HG02981 (cell line): ENCODE measurements at regions not wholly inside any gene's neighbourhood (a gene's known extent, or its start where the extent isn't known, plus 50 kb on each side); places are given as distances from the start of the nearest gene placed in this dataset.

Experiments used
- ATAC-seq: cut with Tn5 transposase; IDR thresholded peaks from one replicate; pipeline ENCODE4 v1.9.1; 2021; ENCODE audit warnings: mild to moderate bottlenecking, moderate library complexity; ENCODE audit not compliant: unreplicated experiment

DNA sequence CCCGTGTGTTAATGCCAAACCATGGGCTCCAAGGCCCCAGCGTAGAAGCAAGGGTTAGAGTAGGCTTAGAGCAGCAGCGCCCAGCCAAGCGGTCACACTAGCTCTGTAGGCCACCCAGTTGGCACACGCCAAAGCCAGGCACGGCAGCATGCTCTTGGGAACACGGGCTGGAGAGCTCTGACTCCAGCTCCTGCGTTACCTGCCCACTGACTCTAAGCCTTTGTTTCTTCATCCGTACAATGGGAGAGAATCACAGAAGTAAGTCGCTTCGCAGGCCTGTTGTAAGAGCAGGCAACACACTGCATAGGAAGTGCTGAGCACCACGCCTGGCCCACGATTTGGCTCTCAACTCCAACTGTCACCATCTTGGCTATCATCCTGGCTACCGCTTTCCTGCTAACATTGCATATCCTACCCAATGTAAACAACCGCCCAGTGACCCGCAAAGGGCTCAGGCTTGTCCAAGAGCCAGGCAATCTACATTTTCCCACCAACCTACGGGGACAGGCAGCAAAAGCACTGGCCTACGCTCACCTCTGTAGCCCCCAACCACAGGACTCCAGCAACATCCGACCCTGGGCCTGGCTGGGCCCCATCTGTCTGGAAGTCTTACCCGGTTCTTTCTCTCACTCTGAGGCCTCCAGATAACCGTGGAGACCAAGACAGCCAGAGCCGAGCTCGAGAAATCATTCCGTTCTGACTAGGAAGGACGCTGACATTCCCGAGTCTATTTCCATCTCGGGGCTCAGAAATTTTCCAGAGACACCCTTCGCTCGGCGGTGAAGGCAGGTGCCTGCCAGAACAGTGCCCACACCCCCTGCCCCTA, 91.5 kb upstream of the ZNF507 start:
- ATAC-seq, result no peak

DNA sequence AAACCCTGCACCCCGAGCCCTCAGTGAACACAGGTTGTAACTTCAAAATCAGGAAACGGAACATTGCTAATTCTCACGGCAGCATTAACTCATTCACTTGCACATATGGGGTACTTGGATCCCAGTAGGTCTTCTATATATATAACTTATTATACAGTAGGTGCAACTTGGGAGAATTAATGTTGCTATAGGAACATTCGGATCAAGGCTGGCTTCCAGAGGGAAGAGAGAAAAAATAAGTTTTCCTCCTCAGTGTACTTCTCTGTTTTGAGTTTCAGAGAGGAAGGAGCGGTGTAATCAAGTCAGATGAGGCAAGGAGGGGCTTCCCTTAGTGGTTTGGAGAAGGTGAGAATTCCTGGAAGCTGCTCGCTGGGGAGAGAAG, 90.9 kb upstream of the ZNF507 start:
- ATAC-seq, result no peak

DNA sequence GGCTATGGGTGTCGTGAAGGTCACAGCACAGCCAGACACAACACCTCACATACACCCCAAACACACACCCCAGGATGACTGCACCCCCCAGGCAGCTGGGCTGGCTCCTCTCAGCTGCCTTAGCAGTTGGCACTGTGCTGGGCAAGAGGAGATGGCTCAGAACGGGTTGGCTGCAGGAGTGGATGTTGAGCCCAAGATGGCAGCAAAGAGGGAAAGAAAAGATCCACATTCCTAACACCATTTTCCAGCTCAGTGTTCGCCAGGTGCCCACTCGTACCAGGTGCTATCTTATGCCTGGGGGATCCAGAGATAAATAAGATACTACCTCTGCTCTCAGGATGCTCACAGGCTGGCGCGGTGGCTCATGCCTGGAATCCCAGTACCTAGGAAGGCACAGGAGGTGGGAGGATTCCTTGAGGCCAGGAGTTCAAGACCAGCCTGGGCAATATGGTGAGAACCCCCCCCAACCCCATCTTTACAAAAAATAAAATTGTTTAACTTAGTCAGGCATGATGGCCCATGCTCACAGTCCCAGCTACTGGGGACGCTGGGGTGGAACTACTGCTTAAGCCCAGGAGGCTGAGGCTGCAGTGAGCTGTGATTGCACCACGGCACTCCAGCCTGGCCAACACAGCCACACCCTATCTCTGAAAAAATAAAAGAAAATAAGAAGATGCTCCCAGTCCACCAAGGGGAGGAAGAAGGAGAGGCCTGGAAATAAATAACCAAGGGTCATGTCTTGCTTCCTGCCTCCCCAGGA, 89.7 kb upstream of the ZNF507 start:
- no peak for ATAC-seq

DNA sequence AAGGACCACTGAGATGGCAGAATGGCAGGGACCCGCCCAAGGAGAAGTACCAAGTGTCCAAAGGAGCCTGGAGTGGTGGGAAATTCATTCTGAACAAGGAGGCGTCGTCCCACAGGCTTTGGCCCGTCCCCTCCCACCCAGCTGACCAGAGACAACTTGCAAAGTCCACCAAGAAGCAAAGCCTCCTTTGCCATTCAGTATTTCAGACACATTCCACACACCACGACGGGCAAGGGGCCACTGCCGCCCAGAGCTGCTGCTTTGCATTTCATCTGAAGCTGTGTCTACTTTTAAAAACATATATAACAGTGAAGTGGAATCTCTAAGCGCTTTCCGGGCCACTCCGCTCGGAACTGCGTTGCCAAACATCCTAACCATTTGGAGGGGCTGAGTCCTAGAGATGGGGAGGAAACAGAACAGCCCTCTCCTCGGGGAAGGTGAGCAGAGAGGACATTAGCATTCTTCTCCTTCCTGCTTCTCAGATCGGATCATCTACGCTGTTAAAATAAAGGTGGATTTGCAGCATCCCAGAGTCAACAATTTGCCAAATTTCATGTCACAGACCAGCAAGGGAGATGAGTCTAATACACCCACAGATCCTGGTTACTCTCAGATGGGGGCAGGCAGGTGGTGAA, 89.0 kb upstream of the ZNF507 start:
- ATAC-seq, result no peak

DNA sequence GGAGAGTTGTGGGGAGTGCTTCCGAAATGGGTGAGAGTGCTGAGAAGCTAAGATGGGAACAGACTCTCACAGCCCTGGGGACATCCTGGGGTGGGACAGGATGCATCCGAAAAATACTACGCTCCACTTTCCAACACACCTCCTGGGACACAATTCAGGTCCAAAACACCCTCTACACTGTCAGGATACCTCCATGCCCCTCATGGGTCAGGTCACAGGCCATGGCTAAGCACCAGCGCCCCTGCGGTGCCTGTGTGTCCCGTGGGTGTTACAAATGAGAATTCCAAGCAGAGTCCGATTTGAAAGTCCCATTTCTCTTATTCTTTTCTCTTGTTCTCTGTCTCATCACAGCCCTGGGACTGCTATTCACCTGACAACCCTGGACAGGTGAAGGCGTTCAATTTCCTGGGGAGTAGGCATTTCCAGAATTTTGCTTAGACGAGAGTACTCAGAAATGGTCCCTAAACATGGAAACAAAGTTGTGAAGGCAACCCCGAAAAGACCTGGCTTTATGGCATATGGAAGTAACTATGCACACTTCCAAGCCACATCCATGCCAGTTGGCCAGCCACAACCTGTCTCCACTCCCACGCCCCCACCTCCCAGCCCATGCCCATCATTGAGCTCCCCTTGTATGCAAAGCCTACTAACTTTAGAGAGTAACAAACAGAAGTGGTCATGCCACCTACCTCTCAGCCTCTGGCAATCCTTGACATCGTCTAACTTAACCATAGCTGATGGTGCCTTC, 87.9 kb upstream of the ZNF507 start:
- no peak for ATAC-seq

DNA sequence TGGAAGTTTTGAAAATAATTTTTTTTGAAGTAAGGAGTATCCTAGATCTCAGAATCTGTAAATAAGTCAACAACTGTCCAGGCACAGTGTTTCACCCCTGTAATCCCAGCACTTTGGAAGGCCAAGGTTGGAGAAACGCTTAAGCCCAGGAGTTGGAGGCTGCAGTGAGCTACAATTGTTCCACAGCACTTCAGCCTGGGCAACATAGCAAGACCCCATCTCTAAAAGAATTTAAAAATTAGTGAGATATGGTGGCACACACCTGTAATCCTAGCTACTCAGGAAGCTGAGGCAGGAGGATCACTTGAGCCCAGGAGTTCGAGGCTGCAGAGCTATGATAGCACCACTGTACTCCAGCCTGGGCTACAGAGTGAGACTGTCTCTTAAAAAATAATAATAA, 87.2 kb upstream of the ZNF507 start:
- no peak for ATAC-seq

DNA sequence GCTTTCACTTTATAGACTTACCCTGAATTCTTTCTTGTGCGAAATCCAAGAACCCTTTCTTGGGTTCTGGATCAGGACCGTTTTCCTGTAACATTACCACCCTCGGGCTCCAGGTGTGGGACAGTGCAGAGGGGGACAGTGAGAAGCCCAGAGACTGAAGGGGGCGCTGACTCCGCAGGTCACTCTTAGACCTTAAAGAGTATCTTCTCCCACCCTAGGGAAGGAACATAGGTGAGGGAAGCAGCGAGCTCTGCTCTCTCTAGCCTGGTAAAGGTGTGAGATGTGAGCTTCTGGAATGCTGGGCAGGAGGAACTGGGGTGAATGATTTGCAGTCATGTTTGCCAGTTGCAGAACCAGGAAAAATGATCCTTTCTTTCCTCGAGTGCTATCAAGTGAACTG, 80.8 kb upstream of the ZNF507 start:
- no peak for ATAC-seq

DNA sequence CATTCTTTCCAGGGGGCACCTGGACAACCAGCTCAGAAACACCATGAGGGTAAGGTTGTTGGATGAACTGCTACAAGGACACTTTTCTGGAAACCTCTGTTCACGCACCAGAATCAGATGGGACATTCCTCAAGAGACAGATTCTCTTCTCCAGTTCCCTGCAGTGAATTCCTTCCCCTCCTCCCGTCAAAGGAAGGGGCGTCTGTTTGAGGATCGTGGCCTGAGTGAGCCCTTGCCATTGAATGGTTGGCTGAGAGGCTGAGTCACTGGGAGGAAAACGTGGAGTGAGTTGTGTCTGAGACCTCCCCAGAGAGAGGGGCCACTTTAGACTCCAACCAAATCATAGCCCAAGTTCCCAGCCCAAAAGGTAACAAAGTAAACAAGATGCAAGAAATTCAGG, 79.4 kb upstream of the ZNF507 start:
- ATAC-seq, result no peak

DNA sequence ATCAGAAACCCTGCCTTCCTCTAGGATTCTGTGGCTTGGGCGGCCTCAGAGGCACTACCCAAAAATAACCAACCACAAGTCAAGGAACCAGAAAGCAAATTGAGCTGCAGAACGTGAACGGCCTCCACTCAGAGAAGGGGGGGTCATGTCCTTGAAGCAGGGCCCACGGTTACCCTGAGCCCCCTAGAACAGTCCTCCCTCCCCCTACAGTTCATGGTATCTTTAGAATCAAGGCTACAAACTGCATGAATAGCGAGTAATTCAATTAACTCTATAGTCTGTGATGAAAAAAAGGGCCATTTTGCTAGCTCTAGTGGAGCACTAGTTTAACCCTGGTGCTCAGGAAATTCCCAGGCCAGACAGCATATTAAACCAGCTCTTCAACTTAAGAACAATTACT, 79.0 kb upstream of the ZNF507 start:
- no peak for ATAC-seq

DNA sequence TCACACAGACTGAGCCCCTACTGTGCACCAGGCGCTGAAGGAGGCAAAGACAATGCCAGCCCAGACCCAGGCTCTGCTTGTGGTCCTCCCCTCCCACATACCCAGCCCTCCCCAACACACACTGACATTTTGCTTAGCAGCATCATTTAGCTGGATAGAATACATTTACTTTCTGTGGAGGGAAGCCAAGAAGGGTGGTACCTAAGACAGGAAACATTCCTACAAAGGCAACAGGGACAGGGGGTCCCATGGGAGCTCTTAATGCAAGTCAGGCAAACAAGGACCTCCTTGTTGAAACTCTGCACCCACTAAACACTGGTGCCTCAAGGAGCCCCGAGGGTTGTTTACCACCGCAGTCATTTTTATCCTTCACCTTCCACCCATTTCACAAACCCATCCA, 77.0 kb upstream of the ZNF507 start:
- ATAC-seq, result no peak

DNA sequence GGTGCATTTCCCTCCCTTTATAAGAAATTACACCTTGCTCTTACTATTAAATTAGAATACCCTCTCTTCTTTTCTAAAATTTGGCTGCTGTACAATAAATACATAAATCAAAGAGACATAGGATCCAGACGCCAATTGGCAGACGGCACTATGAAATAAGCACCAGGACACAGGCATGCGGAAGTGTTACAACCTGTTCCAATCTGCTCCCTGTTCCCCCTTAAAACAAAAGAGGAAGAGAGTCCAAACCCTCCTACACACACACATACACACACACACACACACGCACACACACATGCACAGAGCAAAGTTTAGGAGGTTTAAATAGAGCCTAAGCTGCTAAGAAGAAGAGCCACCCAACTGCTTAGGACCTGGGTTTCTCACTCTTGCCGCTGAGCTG, 75.6 kb upstream of the ZNF507 start:
- no peak for ATAC-seq

DNA sequence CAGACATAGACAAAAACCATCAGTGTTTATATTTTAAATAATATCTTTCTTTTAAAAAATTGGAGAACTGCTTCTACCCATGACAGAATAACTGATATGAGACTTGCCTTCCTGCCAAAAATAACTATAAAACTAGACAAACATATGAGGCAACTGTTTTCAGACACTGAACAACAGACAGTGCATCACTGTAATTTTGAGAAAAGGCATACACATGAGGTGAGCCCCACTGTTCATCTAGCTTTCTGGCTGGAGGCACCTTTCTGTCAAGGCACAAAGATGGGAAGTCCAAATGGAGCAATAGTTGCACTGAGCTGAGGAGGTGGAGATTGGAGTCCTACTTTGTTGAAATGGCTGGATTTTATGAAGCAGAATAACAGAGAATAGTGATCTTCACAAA, 71.9 kb upstream of the ZNF507 start:
- no peak for ATAC-seq

DNA sequence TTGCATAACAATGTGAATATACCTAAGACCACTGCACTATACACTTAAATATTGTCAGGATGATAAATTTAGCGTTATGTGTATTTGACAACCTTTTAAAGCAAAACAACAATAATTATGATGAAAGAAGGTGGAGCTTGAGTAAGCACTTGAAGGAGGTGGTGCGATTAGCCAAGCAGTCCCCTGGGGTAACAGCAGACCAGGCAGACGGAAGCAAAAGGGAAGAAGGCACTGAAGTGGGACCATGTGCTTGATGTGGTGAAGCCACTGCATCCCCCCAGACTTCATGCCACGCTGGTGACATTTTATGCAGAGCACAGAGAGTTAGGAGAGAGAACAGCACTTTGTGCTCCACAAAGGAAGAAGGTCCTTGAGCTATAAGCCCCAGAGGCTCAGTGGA, 58.3 kb upstream of the ZNF507 start:
- ATAC-seq, result no peak

DNA sequence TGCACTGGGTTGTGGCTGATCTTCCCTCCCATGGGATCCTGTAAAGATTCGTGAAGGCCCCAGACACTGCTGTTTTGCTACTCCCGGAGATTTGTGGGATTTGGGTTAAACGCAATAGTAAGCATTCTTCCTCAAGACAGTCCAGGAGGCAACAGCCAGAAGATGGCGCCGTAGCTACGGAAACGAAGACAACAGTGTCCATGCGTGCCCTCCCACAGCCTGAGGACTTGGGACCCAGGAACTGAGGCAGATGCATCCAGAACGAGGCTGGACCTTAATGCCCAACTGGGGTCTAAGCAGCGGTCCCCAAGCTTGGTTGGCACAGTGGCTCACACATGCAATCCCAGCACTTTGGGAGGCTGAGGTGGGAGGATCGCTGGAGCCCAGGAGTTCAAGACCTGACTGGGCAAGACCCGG, 57.6 kb upstream of the ZNF507 start:
- no peak for ATAC-seq

DNA sequence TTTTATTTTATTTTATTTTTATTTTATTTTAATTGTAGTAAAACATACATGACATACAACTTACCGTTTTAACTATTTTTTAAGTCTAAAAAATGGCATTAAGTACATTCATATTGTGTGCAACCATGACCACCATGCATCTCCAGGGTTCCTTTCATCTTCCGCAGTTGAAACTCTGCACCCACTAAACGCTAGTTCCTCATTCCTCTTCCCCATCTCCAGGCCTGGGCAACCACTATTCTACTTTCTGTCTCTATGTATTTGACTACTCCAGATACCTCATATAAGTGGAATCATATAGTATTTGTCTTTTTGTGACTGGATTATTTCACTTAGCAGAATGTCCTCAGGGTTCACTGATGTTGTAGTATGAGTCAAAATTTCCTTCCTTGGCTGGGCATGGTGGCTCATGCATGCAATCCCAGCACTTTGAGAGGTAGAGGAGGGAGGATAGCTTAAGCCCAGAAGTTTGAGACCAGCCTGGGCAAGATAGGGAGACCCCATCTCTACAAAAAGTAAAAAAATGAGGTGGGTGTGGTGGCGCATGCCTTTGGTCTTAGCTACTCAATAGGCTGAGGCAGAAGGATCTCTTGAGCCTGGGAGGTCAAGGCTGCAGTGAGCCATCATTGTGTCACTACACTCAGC, 55.7 kb upstream of the ZNF507 start:
- ATAC-seq, result no peak

DNA sequence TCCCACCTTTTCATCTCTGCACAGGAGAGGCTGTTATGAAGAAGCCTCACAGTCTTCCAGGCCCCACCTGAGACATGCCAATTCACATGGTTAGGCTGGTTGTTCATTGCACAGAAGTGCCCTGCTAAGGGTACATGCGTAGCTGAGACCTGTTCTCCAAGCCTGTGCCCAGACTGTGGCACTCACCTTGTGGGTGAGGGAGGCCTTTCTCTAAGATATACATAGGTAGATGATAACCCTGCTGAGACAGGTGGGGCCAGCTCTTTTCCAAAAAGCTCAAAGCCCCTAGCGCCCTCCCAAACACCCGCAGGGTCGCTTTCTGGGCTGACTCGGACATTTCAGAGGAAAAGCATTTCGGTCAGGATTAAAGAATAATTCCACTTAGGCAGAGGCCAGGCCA, 53.5 kb upstream of the ZNF507 start:
- no peak for ATAC-seq

DNA sequence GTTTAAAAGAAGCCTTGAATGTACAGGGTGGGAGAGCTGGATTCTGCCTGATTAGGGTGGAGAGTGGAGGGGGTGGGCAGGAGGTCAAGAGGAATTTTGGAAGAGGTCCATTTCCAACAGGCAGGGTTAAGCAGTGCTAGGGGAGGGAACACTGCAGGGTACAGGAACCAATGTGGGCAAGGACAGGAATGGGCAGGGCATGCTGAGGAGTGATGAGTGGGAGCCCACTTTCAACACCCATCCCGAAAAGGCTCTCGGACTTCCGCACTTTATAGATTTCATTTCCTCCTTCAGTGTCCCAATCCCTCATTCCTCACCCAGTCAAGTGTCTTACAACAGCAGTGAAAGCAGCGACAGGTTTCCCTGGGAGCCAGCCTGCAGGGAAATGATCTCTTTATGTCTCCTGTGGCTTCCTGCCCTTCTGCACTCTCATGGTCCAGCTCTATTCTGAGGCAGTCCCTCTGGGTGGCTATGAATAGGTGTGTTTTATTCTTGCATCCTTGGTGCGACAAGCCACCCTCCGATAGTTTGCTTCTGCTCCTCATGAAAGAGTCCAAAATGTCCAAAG, 50.5 kb upstream of the ZNF507 start:
- no peak for ATAC-seq
